Esophagus muscularis mucosa (tissue), 4 donors: ENCODE measurements at regions not wholly inside any gene's neighbourhood (a gene's known extent, or its start where the extent isn't known, plus 50 kb on each side); places are given as distances from the start of the nearest gene placed in this dataset.
"Not testable (repeated sequence)": the region's sequence is repeated elsewhere in the genome, so short reads cannot be mapped to it uniquely, and the experiment has no call there.

Experiments used
- EP300 ChIP-seq: sonication (generic); formaldehyde crosslinking; IDR thresholded peaks from one replicate; pipeline ENCODE4 v1.6.1; 2017; ENCODE audit warnings: antibody characterized with exemption
- POLR2A ChIP-seq: fragments of 450-650 bp; IDR thresholded peaks from one replicate; pipeline ENCODE4 v1.6.1; 2017; ENCODE audit warnings: antibody characterized with exemption, moderate library complexity, mild to moderate bottlenecking, low read depth
- TF ChIP-seq, protein P1 (sequence below), 3 experiments: fragments of 200-600 bp in 2 of 3; fragments of 450-650 bp in 1 of 3; sonication (generic) in 2 of 3; IDR thresholded peaks; one replicate each; pipeline ENCODE4 v1.5.1; 2017 to 2019; ENCODE audit warnings: antibody characterized with exemption in 3 of 3, mild to moderate bottlenecking in 2 of 3, moderate library complexity in 1 of 3

DNA sequence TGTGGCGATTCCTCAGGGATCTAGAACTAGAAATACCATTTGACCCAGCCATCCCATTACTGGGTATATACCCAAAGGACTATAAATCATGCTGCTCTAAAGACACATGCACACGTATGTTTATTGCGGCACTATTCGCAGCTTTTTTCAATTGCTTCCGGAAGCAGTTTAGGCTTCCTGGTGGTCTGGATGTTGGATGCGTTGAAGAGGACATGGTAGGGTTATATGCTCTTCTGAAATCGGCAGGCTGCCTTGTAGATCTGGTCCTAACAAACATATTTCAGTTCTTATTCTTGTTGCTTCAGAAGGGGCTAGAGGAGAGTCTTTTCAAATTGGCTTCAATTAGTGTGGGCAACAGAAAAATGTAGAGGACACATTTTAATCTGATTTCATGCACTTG is 243.4 kb downstream of the TMA16 start:
- TF ChIP-seq, protein P1, sequence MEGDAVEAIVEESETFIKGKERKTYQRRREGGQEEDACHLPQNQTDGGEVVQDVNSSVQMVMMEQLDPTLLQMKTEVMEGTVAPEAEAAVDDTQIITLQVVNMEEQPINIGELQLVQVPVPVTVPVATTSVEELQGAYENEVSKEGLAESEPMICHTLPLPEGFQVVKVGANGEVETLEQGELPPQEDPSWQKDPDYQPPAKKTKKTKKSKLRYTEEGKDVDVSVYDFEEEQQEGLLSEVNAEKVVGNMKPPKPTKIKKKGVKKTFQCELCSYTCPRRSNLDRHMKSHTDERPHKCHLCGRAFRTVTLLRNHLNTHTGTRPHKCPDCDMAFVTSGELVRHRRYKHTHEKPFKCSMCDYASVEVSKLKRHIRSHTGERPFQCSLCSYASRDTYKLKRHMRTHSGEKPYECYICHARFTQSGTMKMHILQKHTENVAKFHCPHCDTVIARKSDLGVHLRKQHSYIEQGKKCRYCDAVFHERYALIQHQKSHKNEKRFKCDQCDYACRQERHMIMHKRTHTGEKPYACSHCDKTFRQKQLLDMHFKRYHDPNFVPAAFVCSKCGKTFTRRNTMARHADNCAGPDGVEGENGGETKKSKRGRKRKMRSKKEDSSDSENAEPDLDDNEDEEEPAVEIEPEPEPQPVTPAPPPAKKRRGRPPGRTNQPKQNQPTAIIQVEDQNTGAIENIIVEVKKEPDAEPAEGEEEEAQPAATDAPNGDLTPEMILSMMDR (IDR thresholded peaks at IDR 0.05): not testable (repeated sequence)
- not testable (repeated sequence) for TF ChIP-seq POLR2A, EP300
